CD14-positive monocyte (primary cell): ENCODE measurements at regions not wholly inside any gene's neighbourhood (a gene's known extent, or its start where the extent isn't known, plus 50 kb on each side); places are given as distances from the start of the nearest gene placed in this dataset.

Experiments used
- DNase-seq, 3 donors: peaks; one replicate each; pipeline ENCODE4 v3.0.0-alpha.2; 2011 to 2022
- H2AFZ ChIP-seq: 2 replicates; pipeline ENCODE4 v1.6.0; 2012; ENCODE audit warnings: mild to moderate bottlenecking, low read depth, low read length, inconsistent platforms; ENCODE audit not compliant: insufficient read depth, poor library complexity, severe bottlenecking
- H3K27ac ChIP-seq, 2 donors: 1 replicate in 1 of 2; 2 replicates in 1 of 2; pipeline ENCODE4 v1.5.1; 2012 to 2013; ENCODE audit warnings: low read length in 2 of 2, control low read depth in 1 of 2, inconsistent platforms in 1 of 2, low read depth in 1 of 2, mild to moderate bottlenecking in 1 of 2
- H3K27me3 ChIP-seq, 2 donors: one replicate each; pipeline versions ENCODE4 v1.6.0 to v1.6.1; 2011 to 2013; ENCODE audit warnings: low read length in 2 of 2; ENCODE audit not compliant: control insufficient read depth in 2 of 2, insufficient read depth in 2 of 2
- H3K36me3 ChIP-seq, 2 donors: replicated peaks in 1 of 2; 1 replicate in 1 of 2; 2 replicates in 1 of 2; pipeline versions ENCODE4 v1.5.1 to v1.6.1; 2012 to 2013; ENCODE audit warnings: low read length in 2 of 2, control low read depth in 1 of 2, inconsistent platforms in 1 of 2, mild to moderate bottlenecking in 1 of 2; ENCODE audit not compliant: insufficient read depth in 2 of 2, control insufficient read depth in 1 of 2
- H3K4me1 ChIP-seq, 2 donors: 1 replicate in 1 of 2; 2 replicates in 1 of 2; pipeline versions ENCODE4 v1.5.1 to v1.6.1; 2012 to 2013; ENCODE audit warnings: low read length in 2 of 2, control low read depth in 1 of 2, inconsistent platforms in 1 of 2, mild to moderate bottlenecking in 1 of 2, moderate library complexity in 1 of 2; ENCODE audit not compliant: insufficient read depth in 2 of 2, control insufficient read depth in 1 of 2
- H3K4me2 ChIP-seq: replicated peaks from 2 replicates; pipeline ENCODE3; 2012; ENCODE audit warnings: low read length, moderate library complexity, mild to moderate bottlenecking; ENCODE audit not compliant: poor library complexity, severe bottlenecking; ENCODE audit errors: extremely low read depth
- H3K4me3 ChIP-seq, 3 experiments: fragments of 200-600 bp in 1 of 3; sonication (generic) in 1 of 3; replicated peaks in 1 of 3; 1 replicate in 2 of 3; 2 replicates in 1 of 3; pipeline ENCODE4 v1.5.1; 2011 to 2013; ENCODE audit warnings: low read length in 3 of 3, mild to moderate bottlenecking in 3 of 3, control low read depth in 2 of 3, low read depth in 2 of 3, inconsistent platforms in 1 of 3, moderate library complexity in 1 of 3
- H3K79me2 ChIP-seq: 2 replicates; pipeline ENCODE4 v1.6.0; 2012; ENCODE audit warnings: mild to moderate bottlenecking, control low read depth, inconsistent platforms, low read length, moderate library complexity; ENCODE audit not compliant: insufficient read depth
- H3K9ac ChIP-seq: 2 replicates; pipeline ENCODE4 v1.6.0; 2017; ENCODE audit warnings: low read length, mild to moderate bottlenecking; ENCODE audit not compliant: insufficient read depth, poor library complexity, severe bottlenecking
- H3K9me3 ChIP-seq, 2 donors: replicated peaks in 1 of 2; 1 replicate in 1 of 2; 2 replicates in 1 of 2; pipeline versions ENCODE4 v1.5.1 to v1.6.1; 2012 to 2013; ENCODE audit warnings: low read length in 2 of 2, control low read depth in 1 of 2; ENCODE audit not compliant: control insufficient read depth in 1 of 2, insufficient read depth in 1 of 2
- H4K20me1 ChIP-seq: 2 replicates; pipeline ENCODE4 v1.6.0; 2012; ENCODE audit warnings: mild to moderate bottlenecking, low read length, control low read depth, moderate library complexity; ENCODE audit not compliant: insufficient read depth
- H3K27ac Mint-ChIP-seq, 7 donors: one replicate each; pipeline ENCODE4 v1.8.0; 2020; ENCODE audit warnings: mild to moderate bottlenecking in 7 of 7, mixed read lengths in 7 of 7, moderate library complexity in 6 of 7, inconsistent platforms in 2 of 7
- H3K27me3 Mint-ChIP-seq, 3 donors: one replicate each; pipeline ENCODE4 v1.8.0; 2021 to 2022; ENCODE audit warnings: low read depth in 3 of 3, mild to moderate bottlenecking in 3 of 3, mixed read lengths in 3 of 3, moderate library complexity in 3 of 3, inconsistent platforms in 1 of 3
- H3K36me3 Mint-ChIP-seq, 2 donors: one replicate each; pipeline ENCODE4 v1.8.0; 2020; ENCODE audit warnings: mixed read lengths in 2 of 2, inconsistent platforms in 1 of 2, mild to moderate bottlenecking in 1 of 2
- H3K4me1 Mint-ChIP-seq: one replicate; pipeline ENCODE4 v1.8.0; 2020; ENCODE audit warnings: mild to moderate bottlenecking, mixed read lengths
- H3K4me3 Mint-ChIP-seq, 2 donors: one replicate each; pipeline ENCODE4 v1.8.0; 2020; ENCODE audit warnings: mild to moderate bottlenecking in 2 of 2, mixed read lengths in 2 of 2, moderate library complexity in 1 of 2
- H3K9me3 Mint-ChIP-seq, 7 donors: one replicate each; pipeline ENCODE4 v1.8.0; 2020 to 2022; ENCODE audit warnings: mixed read lengths in 7 of 7, mild to moderate bottlenecking in 6 of 7, moderate library complexity in 6 of 7, inconsistent platforms in 2 of 7
- WGBS: methylation state at CpG from one replicate; pipeline ENCODE4 v1.1.5; 2013; ENCODE audit warnings: missing lambda C conversion rate; ENCODE audit not compliant: insufficient coverage; 5-methylcytosine and 5-hydroxymethylcytosine counted together
- intact Hi-C, 2 donors: fragments of 100-400 bp; cut with micrococcal nuclease; formaldehyde crosslinking; loops; one replicate each; pipeline versions ENCODE4 v1.15.0 to v1.15.1; 2023
- TF ChIP-seq, protein P1 (sequence below): fragments of 200-600 bp; IDR thresholded peaks from one replicate; pipeline ENCODE4 v1.8.0; 2022; ENCODE audit warnings: antibody characterized with exemption, mild to moderate bottlenecking

DNA sequence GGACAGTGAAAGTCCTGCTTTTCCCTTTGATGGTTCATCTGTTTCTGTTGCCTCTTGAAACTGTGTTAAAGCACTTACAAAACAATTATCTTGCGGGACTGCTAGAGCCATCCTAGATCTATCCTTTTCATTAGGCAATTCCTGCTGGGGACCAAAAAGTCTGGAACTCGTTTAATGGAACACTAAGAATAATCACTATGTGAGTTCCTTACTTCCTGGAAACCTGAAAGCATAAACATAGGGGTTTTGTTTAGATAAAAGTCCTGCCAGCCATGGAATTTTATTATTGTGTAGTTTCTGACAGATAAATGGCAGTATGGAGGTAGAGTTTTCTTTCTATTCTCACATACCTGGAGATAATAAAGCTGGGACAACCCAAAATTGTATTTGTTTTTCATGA is 1133.3 kb downstream of the SORCS3 start:
- intact Hi-C loops, result no loop called here
- no peaks in the 10 kb centered on the region for H3K36me3 Mint-ChIP-seq

DNA sequence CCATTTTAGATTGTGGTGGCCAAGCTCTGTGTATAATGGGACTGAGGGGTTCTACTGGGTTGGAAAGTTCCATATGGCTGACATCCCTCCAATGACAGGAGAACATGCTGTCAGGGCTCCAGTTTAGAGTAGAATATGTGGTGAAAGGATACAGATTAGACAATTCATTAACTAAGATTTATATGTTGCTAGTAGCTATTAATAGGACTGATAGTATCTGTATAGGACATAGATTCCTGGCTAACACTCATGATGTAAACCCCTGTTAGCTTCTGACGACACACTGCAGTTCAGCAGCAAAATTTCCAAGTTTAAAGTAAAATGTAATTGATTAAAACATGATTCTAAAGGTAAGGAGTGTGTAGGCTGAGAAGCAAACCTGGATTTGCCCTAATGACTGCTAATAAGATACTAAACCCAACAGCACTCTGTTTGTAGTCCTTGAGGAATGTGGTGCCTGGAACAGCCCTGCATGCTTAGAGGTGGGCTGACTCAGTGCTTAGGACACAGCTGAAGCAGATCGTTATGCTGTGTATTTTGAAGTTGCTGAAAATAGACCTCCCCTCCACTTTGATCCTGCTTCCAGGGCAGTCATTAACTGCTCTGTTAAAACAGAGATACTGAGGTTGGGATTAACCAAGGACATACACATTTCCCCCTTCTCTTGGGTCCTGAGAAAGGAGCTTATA is 1129.6 kb downstream of the SORCS3 start:
- H2AFZ ChIP-seq, result no peak overlapping the region
- TF ChIP-seq, protein P1, sequence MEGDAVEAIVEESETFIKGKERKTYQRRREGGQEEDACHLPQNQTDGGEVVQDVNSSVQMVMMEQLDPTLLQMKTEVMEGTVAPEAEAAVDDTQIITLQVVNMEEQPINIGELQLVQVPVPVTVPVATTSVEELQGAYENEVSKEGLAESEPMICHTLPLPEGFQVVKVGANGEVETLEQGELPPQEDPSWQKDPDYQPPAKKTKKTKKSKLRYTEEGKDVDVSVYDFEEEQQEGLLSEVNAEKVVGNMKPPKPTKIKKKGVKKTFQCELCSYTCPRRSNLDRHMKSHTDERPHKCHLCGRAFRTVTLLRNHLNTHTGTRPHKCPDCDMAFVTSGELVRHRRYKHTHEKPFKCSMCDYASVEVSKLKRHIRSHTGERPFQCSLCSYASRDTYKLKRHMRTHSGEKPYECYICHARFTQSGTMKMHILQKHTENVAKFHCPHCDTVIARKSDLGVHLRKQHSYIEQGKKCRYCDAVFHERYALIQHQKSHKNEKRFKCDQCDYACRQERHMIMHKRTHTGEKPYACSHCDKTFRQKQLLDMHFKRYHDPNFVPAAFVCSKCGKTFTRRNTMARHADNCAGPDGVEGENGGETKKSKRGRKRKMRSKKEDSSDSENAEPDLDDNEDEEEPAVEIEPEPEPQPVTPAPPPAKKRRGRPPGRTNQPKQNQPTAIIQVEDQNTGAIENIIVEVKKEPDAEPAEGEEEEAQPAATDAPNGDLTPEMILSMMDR, result no peak
- WGBS, result 80% methylated on average over 1 of the region's 2 CpGs
- no peaks in the 10 kb centered on the region for H3K79me2 ChIP-seq
- Mint-ChIP-seq H3K27me3 (peaks cover 0 to 1% (median 0%) of the 10 kb centered on the region in 3 donors), H3K9me3 (peaks cover 0 to under 1% (median 0%) of the 10 kb centered on the region in 7 donors), H3K4me1 (no peaks in the 10 kb centered on the region), H3K27ac (no peak overlapping the region), H3K36me3 (no peaks in the 10 kb centered on the region), H3K4me3 (no peak overlapping the region)
- no peaks in the 10 kb centered on the region for H3K36me3 ChIP-seq
- H3K27ac ChIP-seq, result no peak overlapping the region
- no peak overlapping the region for H3K4me3 ChIP-seq
- H3K9ac ChIP-seq, result no peak overlapping the region
- DNase-seq, result no peak
- H3K4me1 ChIP-seq, result no peaks in the 10 kb centered on the region
- no peaks in the 10 kb centered on the region for H3K9me3 ChIP-seq
- H3K27me3 ChIP-seq, result no peaks in the 10 kb centered on the region
- no peaks in the 10 kb centered on the region for H4K20me1 ChIP-seq
- no peak overlapping the region for H3K4me2 ChIP-seq
- intact Hi-C loops, result no loop called here

More for the DNA sequence above, 1133.3 kb downstream of the SORCS3 start:
- Histone ChIP-seq H4K20me1 (no peaks in the 10 kb centered on the region), H3K4me1 (no peaks in the 10 kb centered on the region), H3K27ac (no peak overlapping the region), H3K9me3 (no peaks in the 10 kb centered on the region), H3K27me3 (no peaks in the 10 kb centered on the region), H3K36me3 (no peaks in the 10 kb centered on the region), H3K4me3 (no peak overlapping the region), H2AFZ (no peak overlapping the region), H3K79me2 (no peaks in the 10 kb centered on the region), H3K4me2 (no peak overlapping the region), H3K9ac (no peak overlapping the region)
- H3K9me3 Mint-ChIP-seq, result no peaks in the 10 kb centered on the region
- no peak overlapping the region for H3K27ac Mint-ChIP-seq
- WGBS, result 17% methylated on average over 1 of the region's 2 CpGs
- DNase-seq, result no peak
- TF ChIP-seq, protein P1, result no peak
- H3K4me1 Mint-ChIP-seq, result no peaks in the 10 kb centered on the region
- no peaks in the 10 kb centered on the region for H3K27me3 Mint-ChIP-seq
- H3K4me3 Mint-ChIP-seq, result no peak overlapping the region
